Skeletal muscle tissue (tissue), 3 donors: ENCODE measurements at regions not wholly inside any gene's neighbourhood (a gene's known extent, or its start where the extent isn't known, plus 50 kb on each side); places are given as distances from the start of the nearest gene placed in this dataset.

Experiments used
- H3K27ac ChIP-seq: one replicate; pipeline ENCODE4 v1.7.0; 2013; ENCODE audit warnings: mild to moderate bottlenecking, low read depth, low read length, inconsistent platforms
- H3K27me3 ChIP-seq, 3 donors: one replicate each; pipeline ENCODE4 v1.7.0; 2013; ENCODE audit warnings: low read length in 3 of 3; ENCODE audit not compliant: control insufficient read depth in 3 of 3, insufficient read depth in 3 of 3
- H3K36me3 ChIP-seq, 3 donors: one replicate each; pipeline ENCODE4 v1.7.0; 2013; ENCODE audit warnings: low read length in 3 of 3; ENCODE audit not compliant: control insufficient read depth in 3 of 3, insufficient read depth in 3 of 3
- H3K4me1 ChIP-seq, 3 donors: one replicate each; pipeline ENCODE4 v1.7.0; 2013; ENCODE audit warnings: low read length in 3 of 3, mild to moderate bottlenecking in 3 of 3; ENCODE audit not compliant: control insufficient read depth in 3 of 3, insufficient read depth in 3 of 3
- H3K4me3 ChIP-seq, 3 donors: one replicate each; pipeline ENCODE4 v1.7.0; 2013; ENCODE audit warnings: low read length in 3 of 3
- H3K9ac ChIP-seq, 3 donors: one replicate each; pipeline ENCODE4 v1.7.0; 2013; ENCODE audit warnings: low read length in 3 of 3, mild to moderate bottlenecking in 3 of 3, moderate library complexity in 2 of 3, low read depth in 1 of 3
- H3K9me3 ChIP-seq, 3 donors: one replicate each; pipeline ENCODE4 v1.7.0; 2013; ENCODE audit warnings: low read length in 3 of 3; ENCODE audit not compliant: control insufficient read depth in 3 of 3
- donor health status: Osteomylitis.

DNA sequence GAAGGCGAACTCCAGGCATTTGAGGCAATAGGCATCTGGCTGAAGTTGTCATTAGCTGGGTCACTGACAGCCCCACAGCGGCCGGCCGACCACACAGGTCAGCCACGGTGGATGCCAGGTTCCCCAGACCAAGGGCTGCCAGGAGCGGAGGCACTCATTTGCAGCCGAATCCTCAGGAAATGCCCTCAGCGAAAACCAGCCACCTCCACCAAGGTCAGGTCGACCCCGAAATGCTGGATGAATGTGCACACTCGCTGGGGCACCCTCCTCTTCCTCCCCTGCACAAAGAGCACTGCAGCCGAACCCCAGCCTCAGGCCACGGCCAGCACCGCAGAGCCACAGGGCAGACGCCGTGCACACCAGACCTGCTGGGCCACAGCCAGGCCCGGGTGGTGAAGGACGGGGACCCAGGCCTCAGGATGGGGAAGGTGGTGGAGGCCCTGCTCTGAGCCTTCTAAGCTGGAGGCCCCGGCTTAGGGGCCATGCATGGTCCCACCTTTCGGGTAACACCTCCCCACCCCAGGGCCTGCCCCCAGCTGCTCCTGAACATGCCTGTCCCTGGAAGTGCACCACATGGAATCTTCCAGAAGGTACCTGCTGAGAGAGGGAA, 206.0 kb downstream of the BRD1 start:
- H3K9ac ChIP-seq: no peak overlapping the region
- no peaks in the 10 kb centered on the region for H3K36me3 ChIP-seq
- H3K4me3 ChIP-seq: no peak overlapping the region
- H3K27me3 ChIP-seq: peaks cover 2 to 34% (median 21%) of the 10 kb centered on the region in 3 donors
- H3K9me3 ChIP-seq: no peaks in the 10 kb centered on the region
- H3K27ac ChIP-seq: no peak overlapping the region
- no peaks in the 10 kb centered on the region for H3K4me1 ChIP-seq

DNA sequence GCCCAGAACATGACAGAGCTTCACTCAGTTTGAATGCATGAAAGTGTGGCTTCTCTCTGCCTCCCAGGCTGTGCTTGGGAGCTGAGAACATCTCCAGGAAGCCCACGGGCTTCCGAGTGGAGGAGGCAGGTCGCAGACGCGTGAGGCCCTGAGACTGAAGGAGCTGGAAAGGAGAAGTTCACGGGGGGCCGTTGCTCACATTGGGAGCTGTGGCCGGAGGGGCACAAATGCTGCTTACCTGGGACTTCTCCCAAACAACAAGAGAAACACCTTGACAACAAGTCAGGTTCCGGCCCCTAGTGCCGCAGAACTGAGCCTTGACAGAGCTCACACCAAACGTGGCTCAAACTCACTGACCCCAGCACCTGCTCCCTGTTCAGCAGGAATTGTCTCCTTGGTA, 207.0 kb downstream of the BRD1 start:
- Histone ChIP-seq H3K9ac (no peak overlapping the region), H3K4me1 (no peaks in the 10 kb centered on the region), H3K36me3 (no peaks in the 10 kb centered on the region), H3K9me3 (no peaks in the 10 kb centered on the region), H3K27me3 (peaks cover 2 to 34% (median 19%) of the 10 kb centered on the region in 3 donors), H3K27ac (no peak overlapping the region), H3K4me3 (no peak overlapping the region)

DNA sequence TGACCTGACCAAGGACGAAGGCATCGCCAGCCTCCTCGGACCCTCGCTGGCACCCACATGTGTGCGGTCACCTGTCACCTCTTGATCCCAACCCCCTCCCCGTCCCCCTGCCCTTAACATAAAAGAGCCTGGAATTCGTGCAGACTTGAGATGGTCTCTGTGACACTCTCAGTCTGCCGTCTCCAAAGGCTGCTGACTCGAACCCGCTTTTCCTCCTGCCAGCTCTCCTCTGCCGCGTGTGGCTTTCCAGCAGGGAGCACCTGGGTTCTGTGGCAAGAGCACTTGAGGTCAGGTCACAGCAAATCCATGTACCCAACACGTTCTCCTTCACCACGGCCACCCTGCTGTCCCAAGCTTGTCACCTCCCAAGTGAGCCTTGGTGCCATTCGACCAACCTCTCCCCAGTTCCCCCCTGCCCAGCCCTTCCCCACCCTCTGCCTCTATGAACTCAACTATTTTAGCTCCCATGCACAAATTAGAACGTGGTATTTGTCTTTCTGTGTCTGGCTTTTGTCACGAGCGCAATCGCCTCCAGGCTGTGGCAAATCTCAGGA, 207.6 kb downstream of the BRD1 start:
- Histone ChIP-seq H3K27ac (no peak overlapping the region), H3K4me3 (no peak overlapping the region), H3K27me3 (peaks cover 2 to 34% (median 17%) of the 10 kb centered on the region in 3 donors), H3K36me3 (no peaks in the 10 kb centered on the region), H3K9ac (no peak overlapping the region), H3K9me3 (no peaks in the 10 kb centered on the region), H3K4me1 (no peaks in the 10 kb centered on the region)

GRCh38 chr22:49619301-49619700, 208.4 kb downstream of the BRD1 start:
- Histone ChIP-seq H3K27me3 (peaks cover 0 to 29% (median 9%) of the 10 kb centered on the region in 3 donors), H3K27ac (no peak overlapping the region), H3K9ac (no peak overlapping the region), H3K4me3 (no peak overlapping the region), H3K4me1 (no peaks in the 10 kb centered on the region), H3K36me3 (no peaks in the 10 kb centered on the region), H3K9me3 (no peaks in the 10 kb centered on the region)

- Histone ChIP-seq H3K9me3 (no peaks in the 10 kb centered on the region), H3K9ac (no peak overlapping the region), H3K4me3 (no peak overlapping the region), H3K27me3 (peaks cover 0 to 33% (median 9%) of the 10 kb centered on the region in 3 donors), H3K4me1 (no peaks in the 10 kb centered on the region), H3K27ac (no peak overlapping the region), H3K36me3 (no peaks in the 10 kb centered on the region)
These were observed 209.1 kb downstream of the BRD1 start for GRCh38 chr22:49618677-49618953.

DNA sequence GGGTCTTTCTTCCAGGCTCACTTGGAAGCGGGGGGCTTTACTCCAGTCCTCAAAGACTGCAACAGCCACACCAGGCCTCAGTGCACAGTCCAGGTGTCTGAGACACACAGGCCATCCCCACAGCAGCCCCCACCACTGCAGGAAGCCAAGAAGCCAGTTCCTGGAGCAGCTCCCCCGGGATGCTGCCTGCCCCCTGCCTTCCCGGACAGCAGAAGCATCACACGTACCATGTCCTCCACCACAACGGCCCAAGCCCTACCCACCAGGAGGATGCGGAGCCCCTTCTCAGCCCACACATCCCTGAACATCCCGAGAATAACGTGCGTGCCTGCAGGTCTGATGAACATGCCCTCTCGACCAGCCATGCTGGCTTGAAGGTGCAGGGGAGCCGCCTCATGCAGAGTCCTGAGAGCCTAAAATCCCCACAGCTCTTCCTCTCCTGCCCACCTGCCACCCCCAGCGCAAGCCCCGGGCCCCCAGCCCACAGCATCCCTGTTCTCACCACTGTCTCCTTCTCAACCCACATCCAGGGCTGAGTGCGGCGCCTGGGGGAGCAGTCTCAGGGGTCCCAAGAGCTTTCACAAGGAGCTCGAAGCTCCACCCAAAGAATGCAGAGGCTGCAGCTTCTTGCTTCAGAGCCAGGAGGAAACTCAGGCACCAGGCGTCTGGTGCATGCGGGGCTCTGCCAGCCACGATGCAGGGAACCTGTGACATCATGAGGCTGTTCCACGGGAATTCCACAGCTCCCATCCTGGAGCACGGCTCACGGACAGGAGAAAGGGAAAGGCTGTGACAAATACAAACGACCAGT, 209.6 kb downstream of the BRD1 start:
- no peak overlapping the region for H3K9ac ChIP-seq
- H3K4me1 ChIP-seq: no peaks in the 10 kb centered on the region
- no peaks in the 10 kb centered on the region for H3K36me3 ChIP-seq
- no peak overlapping the region for H3K27ac ChIP-seq
- no peak overlapping the region for H3K4me3 ChIP-seq
- peaks cover 2 to 3% (median 2%) of the 10 kb centered on the region in 3 donors for H3K9me3 ChIP-seq
- H3K27me3 ChIP-seq: peaks cover 0 to 34% (median 9%) of the 10 kb centered on the region in 3 donors

DNA sequence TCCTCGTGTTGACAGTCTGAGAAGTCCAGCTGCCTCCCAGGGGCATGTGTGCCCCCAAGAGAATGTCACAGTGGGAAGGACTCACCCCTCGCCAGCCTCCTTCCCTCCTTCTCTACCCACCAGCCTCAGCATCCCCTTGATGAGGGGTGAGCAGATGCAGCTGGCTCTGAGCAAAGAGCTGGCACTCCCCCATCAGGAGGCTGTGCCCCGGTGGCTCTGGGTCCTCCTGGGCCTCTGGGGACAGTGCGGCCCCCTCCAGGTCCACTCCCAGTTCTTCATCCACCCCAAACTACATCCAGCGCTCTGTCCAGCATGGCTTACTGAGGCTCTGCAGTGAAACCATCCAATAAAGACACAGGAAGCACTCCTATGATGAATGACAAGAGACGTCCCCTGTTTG, 210.4 kb downstream of the BRD1 start:
- no peak overlapping the region for H3K9ac ChIP-seq
- no peak overlapping the region for H3K4me3 ChIP-seq
- H3K27me3 ChIP-seq: peaks cover 0 to 35% (median 9%) of the 10 kb centered on the region in 3 donors
- H3K9me3 ChIP-seq: peaks cover 2 to 7% (median 4%) of the 10 kb centered on the region in 3 donors
- H3K4me1 ChIP-seq: no peaks in the 10 kb centered on the region
- no peaks in the 10 kb centered on the region for H3K36me3 ChIP-seq
- no peak overlapping the region for H3K27ac ChIP-seq

DNA sequence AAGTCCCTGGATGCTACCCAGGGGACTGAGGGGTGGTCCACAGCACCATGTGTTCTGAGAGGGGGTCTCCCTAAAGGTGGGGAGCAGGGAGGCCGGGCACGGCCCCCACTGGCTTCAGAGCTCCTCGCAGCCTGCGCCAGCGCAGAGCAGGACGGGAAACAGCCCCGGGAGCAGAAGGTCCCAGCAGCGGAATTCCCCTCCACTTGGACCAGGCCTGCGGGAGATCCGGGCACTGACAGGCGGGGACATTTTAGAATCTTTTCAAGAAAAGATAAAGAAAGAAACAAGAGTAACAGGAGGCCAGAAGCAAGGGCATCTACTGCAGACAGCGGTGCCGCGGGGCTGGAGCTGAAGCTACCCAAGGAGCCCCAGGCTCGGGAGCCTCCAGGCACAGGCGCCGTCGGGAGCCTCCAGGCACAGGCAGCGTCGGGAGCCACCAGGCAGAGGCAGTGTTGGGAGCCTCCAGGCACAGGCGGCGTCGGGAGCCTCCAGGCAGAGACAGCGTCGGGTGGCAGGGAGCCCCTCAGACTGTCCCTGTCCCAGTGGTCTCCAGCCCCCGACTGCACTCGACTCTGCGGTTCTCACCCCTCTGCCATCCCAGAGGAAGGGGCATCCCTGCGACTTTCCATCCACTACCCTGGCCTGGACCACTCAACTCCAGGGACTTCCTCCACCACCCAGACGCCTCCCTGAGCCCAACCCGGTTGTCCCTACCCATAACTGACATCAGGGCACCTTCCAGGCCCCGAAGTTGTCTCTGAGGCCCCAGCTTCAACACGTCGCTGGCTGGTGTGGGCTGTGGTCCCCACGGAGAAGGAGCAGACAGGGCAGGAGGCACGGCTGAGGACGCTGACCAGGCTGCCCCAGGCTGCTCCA, 211.1 kb downstream of the BRD1 start:
- Histone ChIP-seq H3K27ac (no peak overlapping the region), H3K9me3 (peaks cover 2 to 7% (median 4%) of the 10 kb centered on the region in 3 donors), H3K36me3 (no peaks in the 10 kb centered on the region), H3K9ac (no peak overlapping the region), H3K27me3 (peaks cover 0 to 30% (median 9%) of the 10 kb centered on the region in 3 donors), H3K4me1 (no peaks in the 10 kb centered on the region), H3K4me3 (no peak overlapping the region)

DNA sequence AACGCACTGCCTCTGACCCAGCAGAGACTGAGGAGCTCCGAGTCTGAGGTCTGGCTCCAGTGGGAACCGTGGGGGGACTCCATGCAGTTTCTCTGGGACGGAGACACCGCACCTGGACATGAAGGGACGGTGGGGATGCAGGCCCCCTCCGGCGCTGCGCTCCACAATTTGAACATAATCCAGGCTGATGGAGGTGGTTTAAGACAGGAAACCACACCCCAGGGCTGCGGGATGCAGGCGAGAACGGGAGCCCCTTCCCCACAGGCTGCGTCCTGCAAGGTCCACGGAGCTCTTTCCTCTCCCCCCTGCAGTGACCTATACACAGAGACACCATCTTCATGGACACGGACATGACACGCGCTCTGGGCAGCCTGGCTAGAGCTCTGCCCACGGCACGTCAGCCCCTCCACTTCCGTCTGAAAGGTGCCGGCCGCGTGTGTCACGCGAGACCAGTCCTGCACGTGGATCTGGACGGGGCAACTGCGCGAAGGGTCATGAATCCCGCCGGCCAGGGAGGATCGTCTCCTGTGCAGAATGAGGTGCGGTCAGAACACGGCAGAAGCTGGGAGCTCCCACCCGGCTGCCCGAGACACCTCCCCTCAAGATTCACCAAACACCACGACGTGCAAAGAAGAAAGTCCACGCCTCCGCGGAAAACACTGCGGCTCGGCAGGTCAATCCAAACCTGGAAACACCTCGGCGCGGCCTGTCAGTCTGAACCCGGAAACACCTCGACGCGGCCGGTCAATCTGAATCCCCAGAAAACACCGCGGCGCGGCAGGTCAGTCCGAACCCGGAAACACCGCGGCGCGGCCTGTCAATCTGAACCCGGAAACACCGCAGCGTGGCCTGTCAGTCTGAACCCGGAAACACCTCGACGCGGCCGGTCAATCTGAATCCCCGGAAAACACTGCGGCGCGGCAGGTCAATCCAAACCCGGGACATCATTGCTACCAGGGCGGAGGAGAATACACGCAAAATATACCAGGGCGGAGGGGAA, 212.4 kb downstream of the BRD1 start:
- Histone ChIP-seq H3K27ac (no peak overlapping the region), H3K27me3 (peaks cover 0 to 26% (median 9%) of the 10 kb centered on the region in 3 donors), H3K4me3 (no peak overlapping the region), H3K4me1 (no peaks in the 10 kb centered on the region), H3K36me3 (no peaks in the 10 kb centered on the region), H3K9ac (no peak overlapping the region), H3K9me3 (peaks cover 4 to 7% (median 6%) of the 10 kb centered on the region in 3 donors)
